Neuronal stem cell (in vitro differentiated cells): ENCODE measurements at regions not wholly inside any gene's neighbourhood (a gene's known extent, or its start where the extent isn't known, plus 50 kb on each side); places are given as distances from the start of the nearest gene placed in this dataset.

Source experiments
- DNase-seq: peaks from one replicate; pipeline ENCODE4 v3.0.0-alpha.2; 2013; ENCODE audit warnings: low spot score
- H2AFZ ChIP-seq: one replicate; pipeline ENCODE4 v1.6.1; 2013; ENCODE audit warnings: mild to moderate bottlenecking, low read length, inconsistent platforms
- H2AK5ac ChIP-seq: 2 replicates; pipeline ENCODE4 v1.6.1; 2013; ENCODE audit warnings: low read depth, mild to moderate bottlenecking, inconsistent platforms, low read length, moderate library complexity, mixed read lengths
- H2BK120ac ChIP-seq: 2 replicates; pipeline ENCODE4 v1.6.1; 2013; ENCODE audit warnings: low read depth, mild to moderate bottlenecking, inconsistent platforms, low read length, moderate library complexity, mixed read lengths
- H2BK12ac ChIP-seq: one replicate; pipeline ENCODE4 v1.6.1; 2013; ENCODE audit warnings: low read length, inconsistent platforms
- H2BK15ac ChIP-seq: 2 replicates; pipeline ENCODE4 v1.6.1; 2013; ENCODE audit warnings: mild to moderate bottlenecking, low read length, inconsistent platforms, mixed read lengths
- H2BK5ac ChIP-seq: one replicate; pipeline ENCODE4 v1.6.1; 2013; ENCODE audit warnings: inconsistent platforms, mild to moderate bottlenecking, low read length, moderate library complexity
- H3K14ac ChIP-seq: one replicate; pipeline ENCODE4 v1.6.1; 2013; ENCODE audit warnings: low read length, inconsistent platforms
- H3K18ac ChIP-seq: 2 replicates; pipeline ENCODE4 v1.6.1; 2013; ENCODE audit warnings: low read length, inconsistent platforms
- H3K23ac ChIP-seq: 2 replicates; pipeline ENCODE4 v1.6.1; 2013; ENCODE audit warnings: low read depth, mild to moderate bottlenecking, mixed read lengths, low read length, inconsistent platforms; ENCODE audit not compliant: poor library complexity
- H3K27ac ChIP-seq: replicated peaks from 3 replicates; pipeline ENCODE4 v1.5.1; 2013; ENCODE audit warnings: low read length, inconsistent platforms
- H3K27me3 ChIP-seq, 3 experiments: 2 replicates each; pipeline ENCODE4 v1.6.1; 2013; ENCODE audit warnings: low read length in 3 of 3, mild to moderate bottlenecking in 2 of 3, inconsistent platforms in 1 of 3, low read depth in 1 of 3, mixed read lengths in 1 of 3, moderate library complexity in 1 of 3; ENCODE audit not compliant: control insufficient read depth in 3 of 3, insufficient read depth in 3 of 3
- H3K36me3 ChIP-seq, 2 donors: replicated peaks in 1 of 2; 2 replicates each; pipeline ENCODE4 v1.6.1; 2013; ENCODE audit warnings: low read length in 2 of 2; ENCODE audit not compliant: control insufficient read depth in 2 of 2, insufficient read depth in 2 of 2
- H3K4ac ChIP-seq: 2 replicates; pipeline ENCODE4 v1.6.1; 2013; ENCODE audit warnings: inconsistent platforms, mild to moderate bottlenecking, low read length, moderate library complexity
- H3K4me1 ChIP-seq, 2 donors: 1 replicate in 1 of 2; 2 replicates in 1 of 2; pipeline ENCODE4 v1.6.1; 2013; ENCODE audit warnings: low read length in 2 of 2, low read depth in 1 of 2; ENCODE audit not compliant: control insufficient read depth in 2 of 2, insufficient read depth in 1 of 2
- H3K4me2 ChIP-seq: one replicate; pipeline ENCODE4 v1.6.1; 2013; ENCODE audit warnings: mild to moderate bottlenecking, low read length, inconsistent platforms; ENCODE audit not compliant: insufficient read depth, poor library complexity, severe bottlenecking
- H3K4me3 ChIP-seq, 2 donors: 2 replicates each; pipeline ENCODE4 v1.5.1; 2013; ENCODE audit warnings: low read length in 2 of 2, mild to moderate bottlenecking in 2 of 2, inconsistent platforms in 1 of 2, moderate library complexity in 1 of 2
- H3K79me1 ChIP-seq: one replicate; pipeline ENCODE4 v1.6.1; 2013; ENCODE audit warnings: low read depth, mild to moderate bottlenecking, inconsistent platforms, low read length, moderate library complexity
- H3K9ac ChIP-seq: one replicate; pipeline ENCODE4 v1.6.1; 2013; ENCODE audit warnings: mild to moderate bottlenecking, low read depth, low read length, inconsistent platforms; ENCODE audit not compliant: poor library complexity
- H3K9me3 ChIP-seq, 2 donors: replicated peaks in 1 of 2; 2 replicates each; pipeline versions ENCODE3 to v1.6.1; 2013; ENCODE audit warnings: low read length in 2 of 2, mild to moderate bottlenecking in 2 of 2, inconsistent platforms in 1 of 2, low read depth in 1 of 2, mixed read lengths in 1 of 2, moderate library complexity in 1 of 2; ENCODE audit not compliant: control insufficient read depth in 2 of 2, insufficient read depth in 1 of 2
- H4K8ac ChIP-seq: one replicate; pipeline ENCODE4 v1.6.1; 2013; ENCODE audit warnings: low read depth, mild to moderate bottlenecking, inconsistent platforms, low read length, moderate library complexity
- H4K91ac ChIP-seq: one replicate; pipeline ENCODE4 v1.6.1; 2013; ENCODE audit warnings: low read length, low read depth, mild to moderate bottlenecking, inconsistent platforms; ENCODE audit not compliant: poor library complexity
- WGBS, 2 donors: extraction: QIAGEN DNeasy Blood & Tissue Kit; methylation state at CpG; one replicate each; pipeline ENCODE4 v1.1.7; 2013; ENCODE audit warnings: missing lambda C conversion rate in 2 of 2, mixed read lengths in 1 of 2; ENCODE audit not compliant: insufficient read length in 2 of 2, insufficient replicate concordance in 1 of 2; ENCODE audit errors: extremely low coverage in 2 of 2; 5-methylcytosine and 5-hydroxymethylcytosine counted together

DNA sequence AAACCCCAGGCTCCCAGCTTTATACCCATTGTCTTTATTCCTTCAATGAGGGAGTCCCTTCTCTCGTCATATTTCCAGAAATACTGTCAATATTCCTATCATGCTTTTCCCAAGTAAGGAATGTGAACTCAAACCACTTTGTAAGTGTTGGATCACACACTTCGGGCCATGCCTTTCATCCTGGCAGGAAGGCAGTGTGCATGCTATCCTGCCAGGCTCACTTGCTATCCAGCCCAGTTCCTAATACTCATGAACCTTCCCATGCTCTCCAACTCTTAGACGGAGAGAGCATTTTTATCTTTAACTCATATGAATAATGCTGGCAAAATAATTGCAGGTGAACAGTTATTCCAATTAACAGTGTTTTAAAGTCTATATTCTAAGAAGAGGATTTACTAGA is 639.9 kb upstream of the ACO1 start:
- H2AFZ ChIP-seq: no peak overlapping the region
- no CpG with 5 or more reads among the region's 3 CpGs for WGBS, 2 donors
- H3K4me2 ChIP-seq: no peak overlapping the region
- no peak for DNase-seq
- no peak overlapping the region for H4K91ac ChIP-seq
- H3K14ac ChIP-seq: no peak overlapping the region
- no peak overlapping the region for H3K4me3 ChIP-seq
- H2BK5ac ChIP-seq: no peak overlapping the region
- H3K23ac ChIP-seq: no peak overlapping the region
- H3K9ac ChIP-seq: no peak overlapping the region
- no peaks in the 10 kb centered on the region for H3K79me1 ChIP-seq
- H2BK120ac ChIP-seq: no peak overlapping the region
- no peaks in the 10 kb centered on the region for H3K9me3 ChIP-seq
- H3K18ac ChIP-seq: no peak overlapping the region
- H2BK12ac ChIP-seq: no peak overlapping the region
- no peak overlapping the region for H4K8ac ChIP-seq
- H3K27me3 ChIP-seq: no peaks in the 10 kb centered on the region
- no peak overlapping the region for H3K4ac ChIP-seq
- no peak overlapping the region for H2BK15ac ChIP-seq
- H2AK5ac ChIP-seq: no peak overlapping the region
- no peaks in the 10 kb centered on the region for H3K36me3 ChIP-seq
- no peak overlapping the region for H3K27ac ChIP-seq
- no peaks in the 10 kb centered on the region for H3K4me1 ChIP-seq

- no peak overlapping the region for H2AFZ ChIP-seq
- no peaks in the 10 kb centered on the region for H3K79me1 ChIP-seq
- H3K4me3 ChIP-seq: no peak overlapping the region
- H2BK15ac ChIP-seq: no peak overlapping the region
- no peak overlapping the region for H2BK12ac ChIP-seq
- H3K18ac ChIP-seq: no peak overlapping the region
- no peaks in the 10 kb centered on the region for H3K36me3 ChIP-seq
- no peak overlapping the region for H3K14ac ChIP-seq
- H4K91ac ChIP-seq: no peak overlapping the region
- H2BK120ac ChIP-seq: no peak overlapping the region
- no peak overlapping the region for H3K23ac ChIP-seq
- no peaks in the 10 kb centered on the region for H3K4me1 ChIP-seq
- no peak overlapping the region for H3K4me2 ChIP-seq
- no peak overlapping the region for H4K8ac ChIP-seq
- H2BK5ac ChIP-seq: no peak overlapping the region
- no peak for DNase-seq
- no CpG with 5 or more reads among the region's 6 CpGs for whole genome bisulfite sequencing, 2 donors
- no peaks in the 10 kb centered on the region for H3K27me3 ChIP-seq
- no peak overlapping the region for H3K9ac ChIP-seq
- H3K4ac ChIP-seq: no peak overlapping the region
- H3K9me3 ChIP-seq: no peaks in the 10 kb centered on the region
- no peak overlapping the region for H3K27ac ChIP-seq
- no peak overlapping the region for H2AK5ac ChIP-seq
These were observed 639.0 kb upstream of the ACO1 start for GRCh38 chr9:31745468-31745867.

DNA sequence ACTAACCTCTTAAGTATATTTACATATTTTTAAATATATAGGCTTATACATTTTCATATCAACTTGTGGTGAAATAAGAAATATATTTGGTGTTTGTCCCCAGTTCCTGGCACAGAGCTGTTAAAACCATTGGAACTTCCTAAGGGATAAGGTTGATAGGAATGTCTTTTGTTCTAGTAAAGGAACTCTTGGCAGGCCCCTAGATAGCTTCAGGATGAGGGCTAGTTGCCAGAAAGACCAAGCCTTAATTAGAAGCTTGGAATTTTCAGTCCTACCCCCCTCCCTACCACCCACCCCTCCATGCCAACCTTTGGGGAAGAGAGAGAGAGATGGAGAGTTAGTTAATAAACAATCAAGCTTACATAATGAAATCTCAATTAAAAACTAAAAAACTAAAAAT is 638.6 kb upstream of the ACO1 start:
- Histone ChIP-seq H3K4me2 (no peak overlapping the region), H2AK5ac (no peak overlapping the region), H3K9me3 (no peaks in the 10 kb centered on the region), H3K4me1 (no peaks in the 10 kb centered on the region), H4K8ac (no peak overlapping the region), H3K27me3 (no peaks in the 10 kb centered on the region), H3K14ac (no peak overlapping the region), H3K23ac (no peak overlapping the region), H2BK12ac (no peak overlapping the region), H3K9ac (no peak overlapping the region), H3K36me3 (no peaks in the 10 kb centered on the region), H2BK15ac (no peak overlapping the region), H3K4ac (no peak overlapping the region), H2BK5ac (no peak overlapping the region), H3K4me3 (no peak overlapping the region), H3K18ac (no peak overlapping the region), H3K79me1 (no peaks in the 10 kb centered on the region), H4K91ac (no peak overlapping the region), H2BK120ac (no peak overlapping the region), H3K27ac (no peak overlapping the region), H2AFZ (no peak overlapping the region)
- DNase-seq: no peak

DNA sequence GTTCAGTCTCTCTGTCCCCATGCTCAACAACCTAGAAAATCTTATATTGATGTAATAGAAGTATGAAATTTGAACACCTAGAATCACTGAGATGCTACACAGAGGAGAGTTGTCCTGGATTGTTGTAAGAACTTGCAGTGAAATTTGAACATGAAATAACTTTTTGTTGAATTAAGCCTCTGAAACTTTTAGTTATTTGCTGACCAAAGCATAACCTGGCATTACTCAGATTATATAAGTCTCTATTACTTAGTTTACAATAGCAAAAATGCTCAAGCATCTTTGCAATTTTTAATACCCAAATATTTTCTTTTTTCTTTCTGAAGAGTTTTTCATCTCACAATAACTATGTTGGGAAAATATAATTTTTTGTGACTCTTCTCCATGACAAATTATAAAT is 630.7 kb upstream of the ACO1 start:
- Histone ChIP-seq H2BK15ac (no peak overlapping the region), H2AK5ac (no peak overlapping the region), H3K9me3 (no peaks in the 10 kb centered on the region), H3K36me3 (no peaks in the 10 kb centered on the region), H2BK5ac (no peak overlapping the region), H3K14ac (no peak overlapping the region), H3K23ac (no peak overlapping the region), H4K91ac (no peak overlapping the region), H4K8ac (no peak overlapping the region), H3K27me3 (no peaks in the 10 kb centered on the region), H3K4ac (no peak overlapping the region), H3K27ac (no peak overlapping the region), H2AFZ (no peak overlapping the region), H3K4me2 (no peak overlapping the region), H3K9ac (no peak overlapping the region), H3K4me1 (no peaks in the 10 kb centered on the region), H3K18ac (no peak overlapping the region), H2BK12ac (no peak overlapping the region), H3K4me3 (no peak overlapping the region), H3K79me1 (no peaks in the 10 kb centered on the region), H2BK120ac (no peak overlapping the region)
- no peak for DNase-seq
